GM18511 (cell line): ENCODE measurements at regions not wholly inside any gene's neighbourhood (a gene's known extent, or its start where the extent isn't known, plus 50 kb on each side); places are given as distances from the start of the nearest gene placed in this dataset.

Experiments used
- ATAC-seq: cut with Tn5 transposase; IDR thresholded peaks from one replicate; pipeline ENCODE4 v1.9.1; 2021; ENCODE audit warnings: mild to moderate bottlenecking, moderate library complexity; ENCODE audit not compliant: unreplicated experiment

GRCh38 chr6:104229057-104229456, 630.7 kb downstream of the HACE1 start:
- no peak for ATAC-seq

GRCh38 chr6:104227508-104227907, 632.2 kb downstream of the HACE1 start:
- ATAC-seq = no peak

GRCh38 chr6:104226790-104227446, 632.8 kb downstream of the HACE1 start:
- ATAC-seq = no peak

- no peak for ATAC-seq
Observed at GRCh38 chr6:104218116-104218515, 641.6 kb downstream of the HACE1 start.

- no peak for ATAC-seq
Observed at GRCh38 chr6:104214901-104215300, 644.8 kb downstream of the HACE1 start.

GRCh38 chr6:104212977-104213668, 646.6 kb downstream of the HACE1 start:
- ATAC-seq = no peak

- ATAC-seq = no peak
Observed at GRCh38 chr6:104207635-104208034, 652.1 kb downstream of the HACE1 start.

- no peak for ATAC-seq
Observed at GRCh38 chr6:104201557-104201956, 658.2 kb downstream of the HACE1 start.

- ATAC-seq = no peak
Observed at GRCh38 chr6:104187616-104188015, 672.1 kb downstream of the HACE1 start.

GRCh38 chr6:104186831-104187230, 672.9 kb downstream of the HACE1 start:
- no peak for ATAC-seq

GRCh38 chr6:104183816-104184435, 675.8 kb downstream of the HACE1 start:
- no peak for ATAC-seq

GRCh38 chr6:104182811-104183210, 676.9 kb downstream of the HACE1 start:
- no peak for ATAC-seq

GRCh38 chr6:104173668-104174067, 686.1 kb downstream of the HACE1 start:
- ATAC-seq = no peak

- ATAC-seq = no peak
Observed at GRCh38 chr6:104170401-104170800, 689.3 kb downstream of the HACE1 start.

- ATAC-seq = no peak
Observed at GRCh38 chr6:104166055-104166668, 693.6 kb downstream of the HACE1 start.

GRCh38 chr6:104162036-104162669, 697.6 kb downstream of the HACE1 start:
- no peak for ATAC-seq

- ATAC-seq = no peak
Observed at GRCh38 chr6:104159045-104159618, 700.6 kb downstream of the HACE1 start.

GRCh38 chr6:104143757-104144156, 716.0 kb downstream of the HACE1 start:
- ATAC-seq = no peak

- no peak for ATAC-seq
Observed at GRCh38 chr6:104134876-104135275, 724.8 kb downstream of the HACE1 start.

GRCh38 chr6:104130343-104130742, 729.4 kb downstream of the HACE1 start:
- no peak for ATAC-seq
